ENCODE measurements at regions not wholly inside any gene's neighbourhood (a gene's known extent, or its start where the extent isn't known, plus 50 kb on each side); places are given as distances from the start of the nearest gene placed in this dataset.

DNA sequence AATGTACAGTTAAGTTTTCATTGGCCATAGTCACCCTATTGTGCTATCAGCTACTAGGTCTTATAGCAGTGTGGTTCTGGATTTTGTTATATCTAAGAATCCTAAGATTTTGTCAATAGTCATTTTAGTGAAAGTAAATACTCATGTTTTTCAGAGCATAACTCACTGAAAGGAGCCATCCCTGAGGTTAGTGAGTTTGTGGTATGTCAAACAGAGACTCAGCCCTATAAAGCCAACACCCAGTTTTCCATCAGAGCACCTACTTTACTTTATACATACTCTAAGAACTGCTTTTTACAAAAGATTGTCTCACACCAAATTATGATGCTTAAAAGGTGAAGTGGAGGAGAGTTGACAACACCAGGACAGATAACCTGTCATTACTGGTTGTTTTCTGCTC is 686.3 kb upstream of the LRFN5 start:
- TF ChIP-seq, protein P1, sequence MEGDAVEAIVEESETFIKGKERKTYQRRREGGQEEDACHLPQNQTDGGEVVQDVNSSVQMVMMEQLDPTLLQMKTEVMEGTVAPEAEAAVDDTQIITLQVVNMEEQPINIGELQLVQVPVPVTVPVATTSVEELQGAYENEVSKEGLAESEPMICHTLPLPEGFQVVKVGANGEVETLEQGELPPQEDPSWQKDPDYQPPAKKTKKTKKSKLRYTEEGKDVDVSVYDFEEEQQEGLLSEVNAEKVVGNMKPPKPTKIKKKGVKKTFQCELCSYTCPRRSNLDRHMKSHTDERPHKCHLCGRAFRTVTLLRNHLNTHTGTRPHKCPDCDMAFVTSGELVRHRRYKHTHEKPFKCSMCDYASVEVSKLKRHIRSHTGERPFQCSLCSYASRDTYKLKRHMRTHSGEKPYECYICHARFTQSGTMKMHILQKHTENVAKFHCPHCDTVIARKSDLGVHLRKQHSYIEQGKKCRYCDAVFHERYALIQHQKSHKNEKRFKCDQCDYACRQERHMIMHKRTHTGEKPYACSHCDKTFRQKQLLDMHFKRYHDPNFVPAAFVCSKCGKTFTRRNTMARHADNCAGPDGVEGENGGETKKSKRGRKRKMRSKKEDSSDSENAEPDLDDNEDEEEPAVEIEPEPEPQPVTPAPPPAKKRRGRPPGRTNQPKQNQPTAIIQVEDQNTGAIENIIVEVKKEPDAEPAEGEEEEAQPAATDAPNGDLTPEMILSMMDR (IDR thresholded peaks at IDR 0.05 in 2 of 3, conservative IDR thresholded peaks at IDR 0.05 in 1 of 3; ENCODE audit: borderline replicate concordance in 1 of 3, insufficient read depth in 1 of 3, low read depth in 2 of 3, low read length in 2 of 3), result no peak
- TF ChIP-seq YY1 (IDR thresholded peaks at IDR 0.05; ENCODE audit: extremely low read depth, insufficient replicate concordance, low read depth, low read length), result no peak
- TF ChIP-seq REST (IDR thresholded peaks at IDR 0.05; ENCODE audit: low read depth), result no peak
